ENCODE measurements at regions not wholly inside any gene's neighbourhood (a gene's known extent, or its start where the extent isn't known, plus 50 kb on each side); places are given as distances from the start of the nearest gene placed in this dataset.
A peak's percentile ranks its signal among the peaks of the same experiment; 100 is the strongest.

DNA sequence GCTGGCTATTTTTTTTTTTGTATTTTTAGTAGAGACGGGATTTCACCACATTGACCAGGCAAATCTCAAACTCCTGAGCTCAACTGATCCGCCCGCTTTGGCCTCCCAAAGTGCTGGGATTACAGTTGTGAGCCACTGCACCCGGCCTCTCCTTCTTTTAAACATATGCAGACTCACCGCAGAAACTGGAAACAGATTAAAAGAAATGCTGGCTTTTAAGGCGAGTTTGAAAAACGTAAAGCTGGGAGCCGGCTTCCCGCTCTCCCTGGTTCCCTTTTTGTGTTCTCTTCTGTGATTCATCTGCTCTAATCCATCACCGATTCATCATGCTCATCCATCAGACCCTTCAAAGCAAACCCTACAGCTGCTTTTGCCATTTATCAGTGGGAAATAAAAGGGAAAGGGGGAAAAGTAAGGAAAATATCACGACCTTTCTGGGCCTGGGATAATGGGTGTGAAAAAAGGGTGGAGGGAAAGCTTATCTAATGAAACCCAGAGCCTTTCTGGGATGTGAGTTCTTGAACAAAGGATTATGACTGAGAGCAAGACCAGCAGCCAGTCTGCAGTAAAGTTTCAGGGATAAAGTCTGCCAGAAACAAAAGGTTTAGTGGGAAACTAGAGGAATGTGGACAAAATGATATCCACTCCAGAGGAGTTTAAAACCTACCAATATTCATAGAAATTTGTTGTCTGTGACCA is 92.3 kb upstream of the LRIG1 start:
- peak overlapping the region in 2 of 4 donors; percentile 21 to 41 for H3K27ac ChIP-seq
- TF ChIP-seq, protein P1, sequence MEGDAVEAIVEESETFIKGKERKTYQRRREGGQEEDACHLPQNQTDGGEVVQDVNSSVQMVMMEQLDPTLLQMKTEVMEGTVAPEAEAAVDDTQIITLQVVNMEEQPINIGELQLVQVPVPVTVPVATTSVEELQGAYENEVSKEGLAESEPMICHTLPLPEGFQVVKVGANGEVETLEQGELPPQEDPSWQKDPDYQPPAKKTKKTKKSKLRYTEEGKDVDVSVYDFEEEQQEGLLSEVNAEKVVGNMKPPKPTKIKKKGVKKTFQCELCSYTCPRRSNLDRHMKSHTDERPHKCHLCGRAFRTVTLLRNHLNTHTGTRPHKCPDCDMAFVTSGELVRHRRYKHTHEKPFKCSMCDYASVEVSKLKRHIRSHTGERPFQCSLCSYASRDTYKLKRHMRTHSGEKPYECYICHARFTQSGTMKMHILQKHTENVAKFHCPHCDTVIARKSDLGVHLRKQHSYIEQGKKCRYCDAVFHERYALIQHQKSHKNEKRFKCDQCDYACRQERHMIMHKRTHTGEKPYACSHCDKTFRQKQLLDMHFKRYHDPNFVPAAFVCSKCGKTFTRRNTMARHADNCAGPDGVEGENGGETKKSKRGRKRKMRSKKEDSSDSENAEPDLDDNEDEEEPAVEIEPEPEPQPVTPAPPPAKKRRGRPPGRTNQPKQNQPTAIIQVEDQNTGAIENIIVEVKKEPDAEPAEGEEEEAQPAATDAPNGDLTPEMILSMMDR (IDR thresholded peaks at IDR 0.05) = no peak
- TF ChIP-seq EP300 (IDR thresholded peaks at IDR 0.05) (no peak), POLR2A (IDR thresholded peaks at IDR 0.05) (no peak)
- no peaks in the 10 kb centered on the region for H3K27me3 ChIP-seq
- H3K9me3 ChIP-seq = no peaks in the 10 kb centered on the region
- H3K36me3 ChIP-seq = no peaks in the 10 kb centered on the region
- no peak overlapping the region for H3K4me3 ChIP-seq
- peaks cover 0 to 23% (median 0%) of the 10 kb centered on the region in 4 donors for H3K4me1 ChIP-seq
- DNase-seq (ENCODE audit: low spot score in 2 of 2) = no peak
- 52 to 55% methylated on average over 11 of the region's 11 CpGs for WGBS, 2 donors

DNA sequence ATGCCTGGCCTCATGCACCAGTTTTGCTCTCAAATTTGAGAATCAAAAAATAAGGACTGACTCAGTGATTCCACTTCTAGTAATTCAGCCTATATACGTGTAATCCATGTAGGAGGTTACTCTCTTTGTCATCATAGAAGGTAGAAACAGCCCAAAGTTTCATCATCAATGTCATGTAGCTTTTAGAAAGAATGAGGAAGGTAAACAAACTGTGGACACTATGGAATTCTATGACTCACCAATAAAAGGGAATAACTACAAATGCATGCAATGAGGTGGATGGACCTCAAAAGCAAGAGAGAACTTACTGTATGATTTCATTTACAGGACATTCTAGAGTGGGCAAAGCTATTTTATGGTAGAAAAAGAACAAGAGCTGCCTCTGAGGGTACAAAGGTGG is 93.2 kb upstream of the LRIG1 start:
- no peaks in the 10 kb centered on the region for H3K36me3 ChIP-seq
- no peak for TF ChIP-seq EP300 (IDR thresholded peaks at IDR 0.05)
- TF ChIP-seq POLR2A (IDR thresholded peaks at IDR 0.05) = no peak
- TF ChIP-seq, protein P1 (IDR thresholded peaks at IDR 0.05) = no peak
- peaks cover 0 to 29% (median 0%) of the 10 kb centered on the region in 4 donors for H3K4me1 ChIP-seq
- H3K27me3 ChIP-seq = no peaks in the 10 kb centered on the region
- WGBS, 2 donors = 94 to 96% methylated on average over 1 of the region's 1 CpG
- H3K27ac ChIP-seq = no peak overlapping the region
- no peak for DNase-seq (ENCODE audit: low spot score in 2 of 2)
- H3K4me3 ChIP-seq = no peak overlapping the region
- no peaks in the 10 kb centered on the region for H3K9me3 ChIP-seq

GRCh38 chr3:66597308-66597863 is 96.6 kb upstream of the LRIG1 start:
- H3K4me1 ChIP-seq = peaks cover 0 to 20% (median 0%) of the 10 kb centered on the region in 4 donors
- DNase-seq (ENCODE audit: low spot score in 2 of 2) = no peak
- no peaks in the 10 kb centered on the region for H3K27me3 ChIP-seq
- WGBS, 2 donors = 92 to 93% methylated on average over 5 of the region's 5 CpGs
- H3K27ac ChIP-seq = no peak overlapping the region
- H3K9me3 ChIP-seq = no peaks in the 10 kb centered on the region
- no peaks in the 10 kb centered on the region for H3K36me3 ChIP-seq
- TF ChIP-seq POLR2A (IDR thresholded peaks at IDR 0.05) (no peak), EP300 (IDR thresholded peaks at IDR 0.05) (no peak)
- TF ChIP-seq, protein P1 (IDR thresholded peaks at IDR 0.05) = no peak
- H3K4me3 ChIP-seq = no peak overlapping the region

GRCh38 chr3:66598168-66598567 is 97.3 kb upstream of the LRIG1 start:
- Histone ChIP-seq H3K36me3 (no peaks in the 10 kb centered on the region), H3K27ac (peak overlapping the region in 1 of 4 donors; percentile 14), H3K4me1 (peaks cover 0 to 12% (median 0%) of the 10 kb centered on the region in 4 donors), H3K27me3 (no peaks in the 10 kb centered on the region), H3K4me3 (no peak overlapping the region), H3K9me3 (no peaks in the 10 kb centered on the region)
- WGBS, 2 donors = 59 to 63% methylated on average over 6 of the region's 6 CpGs
- TF ChIP-seq POLR2A (IDR thresholded peaks at IDR 0.05) (no peak), EP300 (IDR thresholded peaks at IDR 0.05) (no peak)
- TF ChIP-seq, protein P1 (IDR thresholded peaks at IDR 0.05) = no peak
- DNase-seq (ENCODE audit: low spot score in 2 of 2) = no peak

- no peak for TF ChIP-seq POLR2A (IDR thresholded peaks at IDR 0.05)
- TF ChIP-seq, protein P1 (IDR thresholded peaks at IDR 0.05) = no peak
- TF ChIP-seq EP300 (IDR thresholded peaks at IDR 0.05) = no peak
- no peaks in the 10 kb centered on the region for H3K36me3 ChIP-seq
- H3K27me3 ChIP-seq = no peaks in the 10 kb centered on the region
- H3K4me1 ChIP-seq = peaks cover 0 to 6% (median 0%) of the 10 kb centered on the region in 4 donors
- no peak for DNase-seq (ENCODE audit: low spot score in 2 of 2)
- no peaks in the 10 kb centered on the region for H3K9me3 ChIP-seq
- no peak overlapping the region for H3K27ac ChIP-seq
- 92 to 97% methylated on average over 4 of the region's 4 CpGs for WGBS, 2 donors
- no peak overlapping the region for H3K4me3 ChIP-seq
These were observed 101.4 kb upstream of the LRIG1 start for GRCh38 chr3:66602237-66602636.
